NCI-H2196 (cell line): ENCODE measurements at regions not wholly inside any gene's neighbourhood (a gene's known extent, or its start where the extent isn't known, plus 50 kb on each side); places are given as distances from the start of the nearest gene placed in this dataset.
"Not testable (repeated sequence)": the region's sequence is repeated elsewhere in the genome, so short reads cannot be mapped to it uniquely, and the experiment has no call there.

Source experiments
- DNase-seq: peaks from one replicate; lab custom pipeline; 2025; ENCODE audit not compliant: unreplicated experiment; lab: John Stamatoyannopoulos, UW

- DNase-seq = no peak
Measured at GRCh38 chr5:67774786-67775185, 440.8 kb upstream of the PIK3R1 start.

- DNase-seq = no peak
Measured at GRCh38 chr5:67774267-67774552, 441.3 kb upstream of the PIK3R1 start.

- no peak for DNase-seq
Measured at GRCh38 chr5:67773411-67774266, 441.9 kb upstream of the PIK3R1 start.

- DNase-seq = no peak
Measured at GRCh38 chr5:67771791-67772190, 443.8 kb upstream of the PIK3R1 start.

GRCh38 chr5:67771221-67771620, 444.3 kb upstream of the PIK3R1 start:
- DNase-seq = no peak

- no peak for DNase-seq
Measured at GRCh38 chr5:67770431-67771025, 445.0 kb upstream of the PIK3R1 start.

- no peak for DNase-seq
Measured at GRCh38 chr5:67765697-67766096, 449.9 kb upstream of the PIK3R1 start.

GRCh38 chr5:67757771-67758170, 457.8 kb upstream of the PIK3R1 start:
- not testable (repeated sequence) for DNase-seq

- no peak for DNase-seq
Measured at GRCh38 chr5:67752357-67752708, 463.2 kb upstream of the PIK3R1 start.

- no peak for DNase-seq
Measured at GRCh38 chr5:67748165-67748690, 467.3 kb upstream of the PIK3R1 start.

- no peak for DNase-seq
Measured at GRCh38 chr5:67747096-67747495, 468.5 kb upstream of the PIK3R1 start.

GRCh38 chr5:67746608-67747007, 468.9 kb upstream of the PIK3R1 start:
- not testable (repeated sequence) for DNase-seq

GRCh38 chr5:67746103-67746502, 469.5 kb upstream of the PIK3R1 start:
- no peak for DNase-seq

- DNase-seq = no peak
Measured at GRCh38 chr5:67732921-67733320, 482.6 kb upstream of the PIK3R1 start.

GRCh38 chr5:67732471-67732870, 483.1 kb upstream of the PIK3R1 start:
- no peak for DNase-seq

GRCh38 chr5:67731886-67732285, 483.7 kb upstream of the PIK3R1 start:
- DNase-seq = no peak

GRCh38 chr5:67730917-67731474, 484.6 kb upstream of the PIK3R1 start:
- DNase-seq = no peak

- DNase-seq = no peak
Measured at GRCh38 chr5:67728326-67728890, 487.1 kb upstream of the PIK3R1 start.

- DNase-seq = no peak
Measured at GRCh38 chr5:67725604-67726003, 490.0 kb upstream of the PIK3R1 start.

- no peak for DNase-seq
Measured at GRCh38 chr5:67724412-67725135, 491.0 kb upstream of the PIK3R1 start.

- no peak for DNase-seq
Measured at GRCh38 chr5:67723873-67724272, 491.7 kb upstream of the PIK3R1 start.
